Psoas muscle (tissue), 7 donors: ENCODE measurements at regions not wholly inside any gene's neighbourhood (a gene's known extent, or its start where the extent isn't known, plus 50 kb on each side); places are given as distances from the start of the nearest gene placed in this dataset.

Source experiments
- ATAC-seq, 4 donors: fragments of 200-7000 bp; cut with Tn5 transposase; one replicate each; pipeline ENCODE4 v1.9.1; 2020; ENCODE audit warnings: moderate library complexity in 3 of 4, mild to moderate bottlenecking in 2 of 4
- DNase-seq, 2 donors: peaks; one replicate each; pipeline ENCODE4 v3.0.0-alpha.2; 2020
- H3K27ac ChIP-seq: fragments of 200-600 bp; one replicate; pipeline ENCODE4 v1.8.0; 2022
- H3K27me3 ChIP-seq, 3 donors: fragments of 200-600 bp in 1 of 3; one replicate each; pipeline versions ENCODE4 v1.6.1 to v1.8.0; 2013 to 2022; ENCODE audit warnings: low read length in 2 of 3, mild to moderate bottlenecking in 2 of 3, moderate library complexity in 1 of 3; ENCODE audit not compliant: insufficient read depth in 3 of 3
- H3K36me3 ChIP-seq, 2 donors: fragments of 200-600 bp in 1 of 2; one replicate each; pipeline versions ENCODE4 v1.6.1 to v1.8.0; 2013 to 2022; ENCODE audit warnings: low read depth in 1 of 2, mild to moderate bottlenecking in 1 of 2, moderate library complexity in 1 of 2; ENCODE audit not compliant: insufficient read depth in 1 of 2
- H3K4me1 ChIP-seq: fragments of 200-600 bp; one replicate; pipeline ENCODE4 v1.8.0; 2022
- H3K4me3 ChIP-seq: fragments of 200-600 bp; one replicate; pipeline ENCODE4 v1.8.0; 2022; ENCODE audit warnings: mild to moderate bottlenecking
- H3K9me3 ChIP-seq: fragments of 200-600 bp; one replicate; pipeline ENCODE4 v1.8.0; 2022
- CTCF ChIP-seq: fragments of 200-600 bp; IDR thresholded peaks from one replicate; pipeline ENCODE4 v1.8.0; 2022; ENCODE audit warnings: antibody characterized with exemption
- WGBS, 3 donors: extraction: QIAGEN DNeasy Blood & Tissue Kit; methylation state at CpG; one replicate each; pipeline versions ENCODE4 v1.1.6 to v1.1.7; 2013; 5-methylcytosine and 5-hydroxymethylcytosine counted together
- intact Hi-C, 2 donors: fragments of 100-400 bp; cut with DNase I; formaldehyde crosslinking; loops; one replicate each; pipeline versions ENCODE4 v1.11.0 to v1.14.2; 2022
- donor health status: healthy with polysubstance abuse.
- donor health status: DM: no; HTN: no; CAD: no; lungs with moderate emphysema.
- donor health status: Bipolar disorder and iron deficiency.
- donor health status: healthy.
- donor health status: DM: yes; HTN: yes; CAD: no.
- donor health status: DM: no; HTN: no; CAD: no.
- donor health status: DM: yes; HTN: yes; CAD: no.

GRCh38 chr13:30141775-30142485, 165.4 kb downstream of the KATNAL1 start:
- no peak for TF ChIP-seq CTCF
- no peak for ATAC-seq
- H3K9me3 ChIP-seq = no peaks in the 10 kb centered on the region
- no peak for DNase-seq
- H3K27ac ChIP-seq = no peak overlapping the region
- no peaks in the 10 kb centered on the region for H3K36me3 ChIP-seq
- H3K27me3 ChIP-seq = peaks cover 0 to 7% (median 0%) of the 10 kb centered on the region in 3 donors
- 57 to 61% (median 58%) methylated on average over 6 of the region's 6 CpGs for WGBS, 3 donors
- H3K4me3 ChIP-seq = no peak overlapping the region
- intact Hi-C loops = no loop called here
- H3K4me1 ChIP-seq = no peaks in the 10 kb centered on the region

- Histone ChIP-seq H3K27ac (no peak overlapping the region), H3K27me3 (peaks cover 0 to 7% (median 0%) of the 10 kb centered on the region in 3 donors), H3K4me3 (no peak overlapping the region), H3K4me1 (no peaks in the 10 kb centered on the region), H3K9me3 (no peaks in the 10 kb centered on the region), H3K36me3 (no peaks in the 10 kb centered on the region)
- DNase-seq = no peak
- no peak for ATAC-seq
- intact Hi-C loops = no loop called here
- WGBS, 3 donors = 92 to 96% (median 93%) methylated on average over 10 to 12 of the region's 12 CpGs
- no peak for TF ChIP-seq CTCF
Measured at GRCh38 chr13:30140973-30141372, 166.4 kb downstream of the KATNAL1 start.

GRCh38 chr13:30138511-30138910, 168.8 kb downstream of the KATNAL1 start:
- H3K27me3 ChIP-seq = peaks cover 0 to 4% (median 0%) of the 10 kb centered on the region in 3 donors
- DNase-seq (no peak), ATAC-seq (no peak)
- H3K4me3 ChIP-seq = no peak overlapping the region
- H3K36me3 ChIP-seq = no peaks in the 10 kb centered on the region
- no peak for TF ChIP-seq CTCF
- WGBS, 3 donors = 70 to 73% (median 70%) methylated on average over 8 of the region's 8 CpGs
- intact Hi-C loops = loop anchor here in 1 of 2 donors (10.0 kb wide), 1 partner anchor 436 kb away; no protein-coding TSS in a partner anchor
- no peak overlapping the region for H3K27ac ChIP-seq
- H3K4me1 ChIP-seq = no peaks in the 10 kb centered on the region
- no peaks in the 10 kb centered on the region for H3K9me3 ChIP-seq

GRCh38 chr13:30135868-30136267, 171.5 kb downstream of the KATNAL1 start:
- no peak for DNase-seq
- intact Hi-C loops = loop anchor here in 1 of 2 donors (10.0 kb wide), 1 partner anchor 439 kb away; no protein-coding TSS in a partner anchor
- WGBS, 3 donors = 93 to 100% (median 96%) methylated on average over 5 of the region's 5 CpGs
- Histone ChIP-seq H3K9me3 (no peaks in the 10 kb centered on the region), H3K27me3 (peaks cover 0 to 4% (median 0%) of the 10 kb centered on the region in 3 donors), H3K27ac (no peak overlapping the region), H3K4me3 (no peak overlapping the region), H3K36me3 (no peaks in the 10 kb centered on the region), H3K4me1 (no peaks in the 10 kb centered on the region)
- ATAC-seq = no peak
- no peak for TF ChIP-seq CTCF
